Bronchial epithelial cell (primary cell): ENCODE measurements at regions not wholly inside any gene's neighbourhood (a gene's known extent, or its start where the extent isn't known, plus 50 kb on each side); places are given as distances from the start of the nearest gene placed in this dataset.

Experiments used
- DNase-seq: peaks from one replicate; pipeline ENCODE4 v3.0.0-alpha.2; 2010; ENCODE audit warnings: low read depth
- FAIRE-seq: peaks from 2 replicates; lab custom pipeline; 2011; peaks lifted over from hg19 to GRCh38; lab: Jason Lieb, UNC
- H3K27me3 ChIP-seq: 2 replicates; pipeline ENCODE4 v1.5.1; 2011; ENCODE audit warnings: low read length; ENCODE audit not compliant: control insufficient read depth, insufficient read depth
- H3K36me3 ChIP-seq: 2 replicates; pipeline ENCODE4 v1.5.1; 2011; ENCODE audit warnings: low read length; ENCODE audit not compliant: control insufficient read depth, insufficient read depth
- H3K4me3 ChIP-seq: 2 replicates; pipeline ENCODE4 v1.5.1; 2011; ENCODE audit warnings: mild to moderate bottlenecking, low read depth, low read length, control low read depth
- TF ChIP-seq, protein P1 (sequence below): IDR thresholded peaks from 2 replicates; pipeline ENCODE4 v1.5.1; 2011; ENCODE audit warnings: mild to moderate bottlenecking, moderate library complexity, low read length, control low read depth, inconsistent platforms; ENCODE audit not compliant: insufficient read depth, severe bottlenecking

DNA sequence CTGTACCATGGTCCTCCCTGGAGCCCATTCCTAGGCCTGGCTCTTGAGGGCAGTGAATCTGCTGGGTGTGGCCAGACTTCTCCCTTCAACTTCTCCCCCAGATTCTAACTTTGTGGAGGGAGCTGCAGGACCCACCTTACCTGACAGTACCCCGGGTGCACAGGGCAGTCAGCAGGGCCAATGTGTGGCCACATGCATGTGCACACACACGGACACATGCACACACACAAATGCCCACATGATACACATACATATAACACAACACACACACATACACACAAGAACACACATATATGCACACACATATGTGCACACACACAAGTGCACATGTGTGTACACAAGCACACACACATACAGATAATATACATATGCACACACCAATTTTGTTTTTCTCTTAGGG lies 300.0 kb upstream of the HS6ST1 start:
- Histone ChIP-seq H3K27me3 (no peaks in the 10 kb centered on the region), H3K36me3 (no peaks in the 10 kb centered on the region), H3K4me3 (no peak overlapping the region)
- DNase-seq (no peak), FAIRE-seq (no peak)
- TF ChIP-seq, protein P1, sequence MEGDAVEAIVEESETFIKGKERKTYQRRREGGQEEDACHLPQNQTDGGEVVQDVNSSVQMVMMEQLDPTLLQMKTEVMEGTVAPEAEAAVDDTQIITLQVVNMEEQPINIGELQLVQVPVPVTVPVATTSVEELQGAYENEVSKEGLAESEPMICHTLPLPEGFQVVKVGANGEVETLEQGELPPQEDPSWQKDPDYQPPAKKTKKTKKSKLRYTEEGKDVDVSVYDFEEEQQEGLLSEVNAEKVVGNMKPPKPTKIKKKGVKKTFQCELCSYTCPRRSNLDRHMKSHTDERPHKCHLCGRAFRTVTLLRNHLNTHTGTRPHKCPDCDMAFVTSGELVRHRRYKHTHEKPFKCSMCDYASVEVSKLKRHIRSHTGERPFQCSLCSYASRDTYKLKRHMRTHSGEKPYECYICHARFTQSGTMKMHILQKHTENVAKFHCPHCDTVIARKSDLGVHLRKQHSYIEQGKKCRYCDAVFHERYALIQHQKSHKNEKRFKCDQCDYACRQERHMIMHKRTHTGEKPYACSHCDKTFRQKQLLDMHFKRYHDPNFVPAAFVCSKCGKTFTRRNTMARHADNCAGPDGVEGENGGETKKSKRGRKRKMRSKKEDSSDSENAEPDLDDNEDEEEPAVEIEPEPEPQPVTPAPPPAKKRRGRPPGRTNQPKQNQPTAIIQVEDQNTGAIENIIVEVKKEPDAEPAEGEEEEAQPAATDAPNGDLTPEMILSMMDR: no peak

DNA sequence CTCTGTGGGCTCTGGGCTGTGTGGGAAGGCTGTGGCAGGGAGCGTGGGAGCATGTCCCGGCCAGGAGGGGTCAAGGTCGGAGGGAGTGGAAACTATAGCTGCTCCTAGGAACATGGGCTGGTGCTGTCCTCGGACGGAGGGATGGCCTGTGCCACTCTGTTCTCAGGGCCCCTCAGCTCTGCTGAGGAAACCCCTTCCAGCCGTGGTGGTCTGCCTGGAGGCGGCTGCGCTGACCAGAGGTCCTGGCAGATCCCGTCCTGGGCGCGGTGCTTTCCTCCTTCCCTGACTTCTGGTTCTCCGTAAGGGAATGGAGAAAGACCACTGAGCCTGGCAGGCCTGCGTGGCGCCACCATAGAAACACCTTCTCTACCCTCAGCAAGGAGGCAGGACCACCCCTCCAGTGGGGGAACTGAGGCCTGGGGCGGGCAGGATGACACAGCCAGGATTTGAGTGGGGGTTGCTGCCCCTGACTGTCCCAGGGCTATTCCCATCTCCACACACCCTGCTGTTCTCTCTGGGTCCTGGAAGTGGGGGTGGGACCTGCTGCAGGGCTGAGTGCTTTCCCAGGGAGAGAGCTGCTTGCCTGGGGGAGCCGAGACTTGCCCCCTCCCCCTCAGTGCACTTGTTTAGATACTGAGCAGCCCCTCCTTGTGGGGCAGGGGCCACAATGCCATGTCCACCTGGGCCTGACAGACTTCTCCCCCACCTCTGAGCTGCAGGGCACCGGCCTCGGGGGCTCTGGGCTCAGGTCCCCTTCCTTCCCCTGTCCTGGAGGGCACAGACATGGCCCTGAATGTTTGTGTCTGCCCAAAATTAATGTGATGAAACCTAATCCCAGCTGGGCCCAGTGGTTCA lies 301.0 kb upstream of the HS6ST1 start:
- DNase-seq (no peak), FAIRE-seq (no peak)
- TF ChIP-seq, protein P1: no peak
- no peaks in the 10 kb centered on the region for H3K36me3 ChIP-seq
- H3K27me3 ChIP-seq: no peaks in the 10 kb centered on the region
- H3K4me3 ChIP-seq: no peak overlapping the region

DNA sequence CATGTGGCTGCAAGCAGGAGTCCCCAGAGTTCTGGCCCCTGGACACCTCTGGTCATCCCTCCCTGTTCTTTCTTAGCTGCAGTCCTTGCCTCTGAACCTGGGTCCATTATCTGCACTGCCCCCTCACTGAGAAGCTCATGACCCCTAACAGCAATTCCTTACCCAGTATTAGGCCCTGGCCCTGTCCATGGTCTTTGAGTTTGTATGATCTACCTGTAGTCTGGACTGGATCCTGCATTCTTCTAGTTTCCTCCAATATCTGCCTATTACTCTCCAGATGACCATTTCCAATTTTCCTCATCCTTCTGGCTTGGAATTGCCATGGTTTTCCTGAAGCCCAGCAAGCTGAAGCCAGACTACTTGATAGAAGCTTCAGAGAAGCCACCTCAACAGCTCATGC lies 302.4 kb upstream of the HS6ST1 start:
- TF ChIP-seq, protein P1: no peak
- no peak for DNase-seq

DNA sequence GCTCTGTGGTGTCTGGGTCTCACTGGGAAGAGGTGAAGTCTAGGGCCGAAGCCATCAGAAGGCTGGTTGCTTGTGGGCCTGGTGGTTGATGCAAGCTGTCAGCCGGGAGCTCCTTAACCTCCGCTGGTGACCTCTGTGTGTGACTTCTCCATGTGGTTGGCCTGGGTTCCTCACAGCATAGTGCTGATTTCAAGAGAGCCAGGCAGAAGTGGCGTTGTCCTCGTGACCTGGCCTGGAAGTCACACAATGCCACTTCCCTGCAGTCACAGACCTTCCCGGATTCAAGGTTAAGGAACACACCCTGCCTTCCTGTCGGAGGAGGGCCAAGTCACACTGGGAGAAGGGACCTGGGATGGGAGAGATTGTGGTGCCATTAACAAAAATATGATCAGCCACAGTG lies 303.7 kb upstream of the HS6ST1 start:
- no peak for DNase-seq
- TF ChIP-seq, protein P1: no peak
- H3K27me3 ChIP-seq: peaks cover 2% of the 10 kb centered on the region
- H3K36me3 ChIP-seq: no peaks in the 10 kb centered on the region
- H3K4me3 ChIP-seq: no peak overlapping the region
- peak; percentile 55 for FAIRE-seq

More for the DNA sequence above, 302.4 kb upstream of the HS6ST1 start:
- no peak overlapping the region for H3K4me3 ChIP-seq
- peaks cover 2% of the 10 kb centered on the region for H3K27me3 ChIP-seq
- no peak for FAIRE-seq
- no peaks in the 10 kb centered on the region for H3K36me3 ChIP-seq

DNA sequence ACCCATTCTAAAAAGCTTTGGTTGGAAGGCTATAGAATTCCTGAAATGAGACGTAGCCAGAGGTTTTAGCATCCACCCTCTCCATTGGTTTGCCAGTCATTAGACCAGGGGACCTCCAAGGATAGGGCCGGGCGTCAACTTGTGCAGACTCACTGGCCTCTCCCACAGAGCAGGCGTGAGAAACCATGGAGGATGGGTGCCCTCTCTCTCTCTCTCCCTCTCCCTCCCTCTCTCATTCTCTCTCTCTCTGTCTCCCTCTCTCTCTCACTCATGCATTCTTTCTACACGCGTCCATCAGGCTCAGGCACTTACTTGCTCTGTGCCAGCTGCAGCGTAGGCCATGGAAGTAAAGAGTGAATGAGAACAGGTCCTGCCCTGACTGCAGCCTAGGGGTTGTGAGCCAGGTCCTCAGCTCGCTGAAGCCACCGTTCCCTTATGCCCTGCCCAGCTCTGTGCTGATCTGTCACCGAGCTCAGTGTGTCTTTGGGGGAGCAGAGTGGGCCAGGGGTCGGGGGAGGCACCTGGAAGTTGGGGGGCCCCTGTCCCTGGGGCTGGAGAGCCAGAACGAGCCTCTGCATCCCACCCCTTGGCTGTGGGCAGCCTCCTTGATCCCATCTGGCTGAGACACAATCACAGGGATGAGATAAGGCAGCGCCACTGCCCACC lies 304.4 kb upstream of the HS6ST1 start:
- H3K27me3 ChIP-seq: peaks cover 2% of the 10 kb centered on the region
- DNase-seq (no peak), FAIRE-seq (no peak)
- no peaks in the 10 kb centered on the region for H3K36me3 ChIP-seq
- TF ChIP-seq, protein P1: no peak
- no peak overlapping the region for H3K4me3 ChIP-seq
